ENCODE measurements at regions not wholly inside any gene's neighbourhood (a gene's known extent, or its start where the extent isn't known, plus 50 kb on each side); places are given as distances from the start of the nearest gene placed in this dataset.
"Not testable (repeated sequence)": the region's sequence is repeated elsewhere in the genome, so short reads cannot be mapped to it uniquely, and the experiment has no call there.

DNA sequence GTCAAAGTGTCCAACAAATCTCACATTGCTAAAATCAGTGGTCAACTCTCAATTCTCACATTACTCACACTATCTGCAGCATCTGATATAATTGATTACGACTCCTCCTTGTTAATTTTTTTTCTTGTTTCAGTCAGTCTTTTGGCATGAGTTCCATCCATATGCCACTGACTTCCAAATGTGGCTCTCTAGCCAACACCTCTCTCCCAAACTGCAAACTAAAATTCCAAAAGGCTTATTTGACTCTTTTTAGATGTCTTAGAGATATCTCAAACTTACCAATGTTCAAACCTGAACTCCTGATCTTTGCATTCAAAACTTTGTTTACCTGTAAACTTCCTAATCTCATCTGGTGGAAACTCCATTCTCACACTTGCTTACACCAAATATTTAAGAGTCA lies 162.1 kb upstream of the ZNF658 start:
- H3K27ac ChIP-seq (ENCODE audit: low read length); H3K9me3 ChIP-seq; CTCF ChIA-PET; H3K4me3 Mint-ChIP-seq; H3K4me1 Mint-ChIP-seq; H3K4me1 ChIP-seq (ENCODE audit: control insufficient read depth in 1 of 2, extremely low read depth in 1 of 2, insufficient read depth in 2 of 2, low read length in 2 of 2); H3K36me3 Mint-ChIP-seq; H3K27me3 Mint-ChIP-seq; H3K9me3 Mint-ChIP-seq; H3K4me3 ChIP-seq (ENCODE audit: control insufficient read depth in 1 of 2, extremely low read depth in 1 of 2, low read length in 1 of 2); DNase-seq; ATAC-seq (replicated peaks in 1 of 4); H3K36me3 ChIP-seq (ENCODE audit: control insufficient read depth in 2 of 2, extremely low read depth in 1 of 2, insufficient read depth in 1 of 2, low read length in 1 of 2); H3K27ac Mint-ChIP-seq; POLR2A ChIA-PET; H3K27me3 ChIP-seq (replicated peaks in 1 of 2; ENCODE audit: control insufficient read depth in 2 of 2, extremely low read depth in 1 of 2, insufficient read depth in 2 of 2, low read length in 1 of 2): not testable (repeated sequence)
- WGBS (ENCODE audit: insufficient coverage), result no CpG with 5 or more reads among the region's 1 CpG

DNA sequence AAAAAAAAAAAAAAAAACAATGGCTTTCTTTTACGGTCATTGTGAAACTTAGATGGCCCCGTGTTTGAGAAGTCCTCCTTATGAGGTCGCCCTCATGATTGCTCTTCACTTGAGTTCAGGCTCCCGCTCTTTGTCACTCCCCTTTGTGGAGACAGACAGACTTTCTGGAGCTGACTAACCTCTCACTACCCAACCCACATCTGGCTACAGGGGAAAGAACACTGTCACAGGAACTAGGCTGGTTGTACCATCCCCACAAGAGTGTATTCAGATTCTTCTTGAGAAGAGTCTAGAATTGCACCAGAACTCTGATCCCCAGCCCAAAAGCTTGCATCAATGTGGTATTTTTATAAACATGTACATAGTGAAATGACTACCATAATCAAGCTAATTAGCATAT lies 160.4 kb upstream of the ZNF658 start:
- ATAC-seq (replicated peaks in 1 of 4); CTCF ChIA-PET; H3K4me1 Mint-ChIP-seq; H3K27me3 Mint-ChIP-seq; H3K4me3 ChIP-seq (ENCODE audit: control insufficient read depth in 1 of 2, extremely low read depth in 1 of 2, low read length in 1 of 2); H3K27me3 ChIP-seq (replicated peaks in 1 of 2; ENCODE audit: control insufficient read depth in 2 of 2, extremely low read depth in 1 of 2, insufficient read depth in 2 of 2, low read length in 1 of 2); H3K4me1 ChIP-seq (ENCODE audit: control insufficient read depth in 1 of 2, extremely low read depth in 1 of 2, insufficient read depth in 2 of 2, low read length in 2 of 2); H3K36me3 Mint-ChIP-seq; H3K4me3 Mint-ChIP-seq; H3K9me3 Mint-ChIP-seq; H3K9me3 ChIP-seq; H3K27ac ChIP-seq (ENCODE audit: low read length); DNase-seq; H3K36me3 ChIP-seq (ENCODE audit: control insufficient read depth in 2 of 2, extremely low read depth in 1 of 2, insufficient read depth in 1 of 2, low read length in 1 of 2); POLR2A ChIA-PET; H3K27ac Mint-ChIP-seq: not testable (repeated sequence)
- no CpG with 5 or more reads among the region's 4 CpGs for WGBS (ENCODE audit: insufficient coverage)

DNA sequence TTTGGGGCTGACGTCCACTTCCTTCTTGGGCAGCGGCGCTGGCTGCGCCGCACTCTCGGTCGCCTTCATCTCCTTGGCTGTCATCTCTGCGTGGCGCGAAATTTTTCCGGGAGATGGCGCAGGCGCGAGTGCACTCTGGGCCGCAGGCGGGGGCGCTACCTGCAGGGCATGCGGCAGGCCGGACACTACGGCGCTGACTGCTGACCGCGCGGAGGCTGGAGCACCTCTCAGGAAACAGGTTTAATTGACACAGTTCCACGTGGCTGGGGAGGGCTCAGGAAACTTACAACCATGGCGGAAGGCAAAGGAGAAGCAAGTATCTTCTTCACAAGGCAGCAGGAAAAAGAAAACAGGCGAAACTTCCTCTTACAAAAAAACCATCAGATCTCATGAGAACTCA lies 154.7 kb upstream of the ZNF658 start:
- DNase-seq; ATAC-seq (replicated peaks in 1 of 4); H3K4me3 Mint-ChIP-seq; H3K4me1 ChIP-seq (ENCODE audit: control insufficient read depth in 1 of 2, extremely low read depth in 1 of 2, insufficient read depth in 2 of 2, low read length in 2 of 2); H3K27ac Mint-ChIP-seq; H3K36me3 ChIP-seq (ENCODE audit: control insufficient read depth in 2 of 2, extremely low read depth in 1 of 2, insufficient read depth in 1 of 2, low read length in 1 of 2); POLR2A ChIA-PET; H3K27me3 Mint-ChIP-seq; H3K4me1 Mint-ChIP-seq; H3K36me3 Mint-ChIP-seq; H3K9me3 Mint-ChIP-seq; H3K27ac ChIP-seq (ENCODE audit: low read length); H3K4me3 ChIP-seq (ENCODE audit: control insufficient read depth in 1 of 2, extremely low read depth in 1 of 2, low read length in 1 of 2); CTCF ChIA-PET; H3K27me3 ChIP-seq (replicated peaks in 1 of 2; ENCODE audit: control insufficient read depth in 2 of 2, extremely low read depth in 1 of 2, insufficient read depth in 2 of 2, low read length in 1 of 2); H3K9me3 ChIP-seq: not testable (repeated sequence)
- no CpG with 5 or more reads among the region's 27 CpGs for WGBS (ENCODE audit: insufficient coverage)

DNA sequence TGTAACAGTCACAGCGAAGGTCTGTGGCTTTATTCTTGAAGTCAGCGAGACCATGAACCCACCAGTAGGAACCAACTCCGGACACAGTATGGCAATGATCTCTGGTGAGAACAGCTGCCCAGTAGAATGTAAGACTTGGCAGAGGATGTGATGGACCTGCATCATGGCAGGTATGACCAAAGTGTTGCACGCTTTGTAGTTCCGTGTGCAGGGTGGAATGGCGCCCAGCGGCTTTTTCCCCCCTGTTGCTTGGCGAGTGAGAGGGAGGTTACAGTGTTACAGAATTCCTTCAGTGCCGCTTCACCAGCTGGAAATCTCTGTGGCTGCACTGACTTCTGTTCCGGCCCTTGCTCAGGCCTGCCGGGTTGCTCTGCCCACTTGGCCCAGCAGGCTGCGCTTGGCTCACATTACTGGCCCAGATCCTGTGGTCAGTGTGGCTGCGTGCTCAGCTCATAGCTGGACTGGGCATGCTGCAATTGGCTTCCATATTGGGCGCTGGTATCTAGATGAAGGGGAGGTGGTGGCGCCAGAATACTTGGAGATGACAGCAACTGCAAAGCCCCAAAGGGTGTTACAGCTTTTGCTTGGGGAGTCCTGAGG lies 148.1 kb upstream of the ZNF658 start:
- H3K4me3 ChIP-seq (ENCODE audit: control insufficient read depth in 1 of 2, extremely low read depth in 1 of 2, low read length in 1 of 2); H3K27me3 ChIP-seq (replicated peaks in 1 of 2; ENCODE audit: control insufficient read depth in 2 of 2, extremely low read depth in 1 of 2, insufficient read depth in 2 of 2, low read length in 1 of 2); ATAC-seq (replicated peaks in 1 of 4); H3K27me3 Mint-ChIP-seq; H3K9me3 Mint-ChIP-seq; DNase-seq; H3K4me1 Mint-ChIP-seq; H3K4me3 Mint-ChIP-seq; POLR2A ChIA-PET; H3K4me1 ChIP-seq (ENCODE audit: control insufficient read depth in 1 of 2, extremely low read depth in 1 of 2, insufficient read depth in 2 of 2, low read length in 2 of 2); H3K36me3 ChIP-seq (ENCODE audit: control insufficient read depth in 2 of 2, extremely low read depth in 1 of 2, insufficient read depth in 1 of 2, low read length in 1 of 2); H3K27ac Mint-ChIP-seq; CTCF ChIA-PET; H3K9me3 ChIP-seq; H3K27ac ChIP-seq (ENCODE audit: low read length); H3K36me3 Mint-ChIP-seq: not testable (repeated sequence)
- no CpG with 5 or more reads among the region's 15 CpGs for WGBS (ENCODE audit: insufficient coverage)

DNA sequence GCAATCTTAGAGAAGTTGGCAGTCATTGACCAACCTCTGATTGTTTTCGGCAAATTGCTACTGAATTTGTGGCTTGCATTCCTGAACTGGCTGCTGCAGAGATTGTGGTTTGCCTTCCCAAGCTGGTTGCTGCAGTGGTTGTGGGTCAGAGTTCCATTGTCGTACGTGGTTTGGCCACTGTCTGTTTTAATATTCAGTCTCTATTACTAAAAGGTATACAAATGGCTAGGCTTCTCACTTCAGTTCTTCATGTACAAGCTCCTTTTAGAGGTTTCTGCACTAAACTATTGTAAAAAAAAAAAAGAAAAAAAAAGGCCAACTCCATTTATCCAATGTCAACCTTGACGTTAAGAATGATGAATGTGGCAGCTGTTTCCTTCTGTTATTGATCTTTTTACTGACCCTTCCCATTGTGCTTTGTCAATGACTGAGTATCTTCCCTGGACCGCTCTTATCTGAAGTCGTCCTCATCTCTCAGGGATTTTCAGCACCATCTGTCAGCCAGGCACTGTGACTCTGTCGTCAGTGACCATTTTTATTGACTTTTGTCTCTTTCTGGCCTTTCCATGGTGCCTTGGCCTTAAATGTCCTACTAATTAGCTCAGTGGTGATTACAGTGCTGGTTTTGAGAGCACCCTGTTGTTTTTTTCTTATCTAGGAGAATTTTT lies 140.6 kb upstream of the ZNF658 start:
- H3K9me3 ChIP-seq, POLR2A ChIA-PET, CTCF ChIA-PET: not testable (repeated sequence)

DNA sequence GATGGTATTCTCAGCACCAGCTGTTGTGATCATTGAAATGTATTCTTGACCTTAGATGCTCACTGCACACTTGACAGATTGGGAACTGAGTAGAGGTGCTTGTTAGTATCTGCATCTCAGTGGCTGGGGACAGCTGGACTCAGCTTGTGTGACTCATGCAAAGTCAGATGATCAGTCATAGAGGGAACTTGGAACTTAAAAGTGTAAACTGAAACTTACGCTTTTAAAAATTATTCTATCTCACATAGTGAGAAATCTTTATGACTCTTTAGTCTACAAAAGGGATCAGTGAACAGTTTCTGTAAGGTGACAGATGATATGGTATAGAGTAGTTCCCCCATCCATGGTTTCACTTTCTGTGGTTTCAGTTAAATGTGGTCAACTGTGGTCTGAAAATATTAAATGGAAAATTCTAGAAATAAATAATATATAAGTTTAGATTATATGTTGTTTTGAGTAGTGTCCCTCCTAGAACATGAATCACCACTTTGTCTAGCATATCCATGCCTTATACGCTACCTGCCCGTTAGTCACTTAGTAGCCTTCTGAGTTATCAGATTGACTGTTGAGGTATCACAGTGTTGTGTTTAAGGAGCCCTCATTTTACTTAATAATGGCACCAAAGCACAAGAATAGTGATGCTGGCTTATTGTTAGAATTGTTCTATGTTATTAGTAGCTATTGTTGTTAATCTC lies 135.6 kb upstream of the ZNF658 start:
- DNase-seq; H3K36me3 Mint-ChIP-seq; H3K9me3 Mint-ChIP-seq; H3K4me1 ChIP-seq (ENCODE audit: control insufficient read depth in 1 of 2, extremely low read depth in 1 of 2, insufficient read depth in 2 of 2, low read length in 2 of 2); H3K27me3 Mint-ChIP-seq; H3K4me3 ChIP-seq (ENCODE audit: control insufficient read depth in 1 of 2, extremely low read depth in 1 of 2, low read length in 1 of 2); H3K27ac ChIP-seq (ENCODE audit: low read length); H3K4me1 Mint-ChIP-seq; H3K9me3 ChIP-seq; POLR2A ChIA-PET; H3K27ac Mint-ChIP-seq; CTCF ChIA-PET; H3K36me3 ChIP-seq (ENCODE audit: control insufficient read depth in 2 of 2, extremely low read depth in 1 of 2, insufficient read depth in 1 of 2, low read length in 1 of 2); H3K4me3 Mint-ChIP-seq; H3K27me3 ChIP-seq (replicated peaks in 1 of 2; ENCODE audit: control insufficient read depth in 2 of 2, extremely low read depth in 1 of 2, insufficient read depth in 2 of 2, low read length in 1 of 2); ATAC-seq (replicated peaks in 1 of 4): not testable (repeated sequence)
- WGBS (ENCODE audit: insufficient coverage), result no CpG with 5 or more reads among the region's 3 CpGs

More for the DNA sequence above, 140.6 kb upstream of the ZNF658 start:
- not testable (repeated sequence) for DNase-seq; H3K36me3 Mint-ChIP-seq; H3K4me1 ChIP-seq (ENCODE audit: control insufficient read depth in 1 of 2, extremely low read depth in 1 of 2, insufficient read depth in 2 of 2, low read length in 2 of 2); H3K27me3 Mint-ChIP-seq; H3K27ac Mint-ChIP-seq; ATAC-seq (replicated peaks in 1 of 4); H3K4me3 ChIP-seq (ENCODE audit: control insufficient read depth in 1 of 2, extremely low read depth in 1 of 2, low read length in 1 of 2); H3K27me3 ChIP-seq (replicated peaks in 1 of 2; ENCODE audit: control insufficient read depth in 2 of 2, extremely low read depth in 1 of 2, insufficient read depth in 2 of 2, low read length in 1 of 2); H3K4me3 Mint-ChIP-seq; H3K36me3 ChIP-seq (ENCODE audit: control insufficient read depth in 2 of 2, extremely low read depth in 1 of 2, insufficient read depth in 1 of 2, low read length in 1 of 2); H3K9me3 Mint-ChIP-seq; H3K4me1 Mint-ChIP-seq; H3K27ac ChIP-seq (ENCODE audit: low read length)
- WGBS (ENCODE audit: insufficient coverage), result no CpG with 5 or more reads among the region's 7 CpGs
